GM12875 (cell line): ENCODE measurements at regions not wholly inside any gene's neighbourhood (a gene's known extent, or its start where the extent isn't known, plus 50 kb on each side); places are given as distances from the start of the nearest gene placed in this dataset.

Experiments
- H3K4me3 ChIP-seq: one replicate; pipeline ENCODE4 v1.5.1; 2011; ENCODE audit warnings: low read depth, low read length, control low read depth
- CTCF ChIP-seq: IDR thresholded peaks from 2 replicates; pipeline ENCODE4 v1.5.1; 2011; ENCODE audit warnings: low read depth, mild to moderate bottlenecking, control low read depth, inconsistent platforms, low read length, moderate library complexity, borderline replicate concordance; ENCODE audit not compliant: insufficient read depth

GRCh38 chr5:125153231-125153630 lies 406.8 kb upstream of the ZNF608 start:
- H3K4me3 ChIP-seq: no peak overlapping the region
- no peak for TF ChIP-seq CTCF

GRCh38 chr5:125154301-125155110 lies 408.1 kb upstream of the ZNF608 start:
- TF ChIP-seq CTCF: no peak
- no peak overlapping the region for H3K4me3 ChIP-seq

- TF ChIP-seq CTCF: no peak
- H3K4me3 ChIP-seq: no peak overlapping the region
Observed at GRCh38 chr5:125160787-125161502, 414.5 kb upstream of the ZNF608 start.

GRCh38 chr5:125162714-125163113 lies 416.3 kb upstream of the ZNF608 start:
- H3K4me3 ChIP-seq: no peak overlapping the region
- TF ChIP-seq CTCF: no peak

GRCh38 chr5:125169396-125169795 lies 423.0 kb upstream of the ZNF608 start:
- TF ChIP-seq CTCF: no peak
- no peak overlapping the region for H3K4me3 ChIP-seq

GRCh38 chr5:125171641-125172040 lies 425.2 kb upstream of the ZNF608 start:
- no peak for TF ChIP-seq CTCF
- no peak overlapping the region for H3K4me3 ChIP-seq
